ENCODE measurements at regions not wholly inside any gene's neighbourhood (a gene's known extent, or its start where the extent isn't known, plus 50 kb on each side); places are given as distances from the start of the nearest gene placed in this dataset.
"Not testable (repeated sequence)": the region's sequence is repeated elsewhere in the genome, so short reads cannot be mapped to it uniquely, and the experiment has no call there.

- peak; percentile 52 for DNase-seq
These were observed 295.0 kb upstream of the LYZL1 start for GRCh38 chr10:28993861-28994260.

- DNase-seq = not testable (repeated sequence)
These were observed 294.1 kb upstream of the LYZL1 start for GRCh38 chr10:28994802-28995201.

- DNase-seq = no peak
These were observed 293.4 kb upstream of the LYZL1 start for GRCh38 chr10:28995497-28995896.

GRCh38 chr10:28996345-28996744 lies 292.5 kb upstream of the LYZL1 start:
- no peak for DNase-seq

GRCh38 chr10:28996947-28997551 lies 291.8 kb upstream of the LYZL1 start:
- DNase-seq = no peak

GRCh38 chr10:28997734-28998133 lies 291.1 kb upstream of the LYZL1 start:
- peak; percentile 29 for DNase-seq

GRCh38 chr10:29001801-29002200 lies 287.1 kb upstream of the LYZL1 start:
- no peak for DNase-seq

- not testable (repeated sequence) for DNase-seq
These were observed 285.9 kb upstream of the LYZL1 start for GRCh38 chr10:29003014-29003413.

GRCh38 chr10:29005988-29006387 lies 282.9 kb upstream of the LYZL1 start:
- no peak for DNase-seq

- no peak for DNase-seq
These were observed 281.5 kb upstream of the LYZL1 start for GRCh38 chr10:29007370-29007747.

- peak; percentile 82 for DNase-seq
These were observed 280.9 kb upstream of the LYZL1 start for GRCh38 chr10:29007748-29008610.

GRCh38 chr10:29009464-29009863 lies 279.4 kb upstream of the LYZL1 start:
- DNase-seq = no peak

- peak; percentile 67 for DNase-seq
These were observed 277.4 kb upstream of the LYZL1 start for GRCh38 chr10:29011516-29011915.

- DNase-seq = no peak
These were observed 275.8 kb upstream of the LYZL1 start for GRCh38 chr10:29012926-29013554.

GRCh38 chr10:29021591-29021990 lies 267.3 kb upstream of the LYZL1 start:
- DNase-seq = no peak

GRCh38 chr10:29022513-29022912 lies 266.4 kb upstream of the LYZL1 start:
- DNase-seq = no peak

GRCh38 chr10:29023678-29024077 lies 265.2 kb upstream of the LYZL1 start:
- no peak for DNase-seq

GRCh38 chr10:29026065-29026797 lies 262.6 kb upstream of the LYZL1 start:
- DNase-seq = peak; percentile 17

- no peak for DNase-seq
These were observed 261.9 kb upstream of the LYZL1 start for GRCh38 chr10:29026802-29027580.

GRCh38 chr10:29028486-29028885 lies 260.4 kb upstream of the LYZL1 start:
- DNase-seq = no peak

GRCh38 chr10:29030900-29031299 lies 258.0 kb upstream of the LYZL1 start:
- no peak for DNase-seq

- no peak for DNase-seq
These were observed 256.7 kb upstream of the LYZL1 start for GRCh38 chr10:29032169-29032568.

Measured in fibroblast of skin of scalp (primary cell).